GM12865 (cell line): ENCODE measurements at regions not wholly inside any gene's neighbourhood (a gene's known extent, or its start where the extent isn't known, plus 50 kb on each side); places are given as distances from the start of the nearest gene placed in this dataset.
"Not testable (repeated sequence)": the region's sequence is repeated elsewhere in the genome, so short reads cannot be mapped to it uniquely, and the experiment has no call there.

Experiments used
- DNase-seq: peaks from one replicate; pipeline ENCODE4 v3.0.0; 2010; ENCODE audit warnings: low read depth
- H3K4me3 ChIP-seq: 2 replicates; pipeline ENCODE4 v1.5.1; 2011; ENCODE audit warnings: mild to moderate bottlenecking, low read depth, low read length, control low read depth
- CTCF ChIP-seq: IDR thresholded peaks from 2 replicates; pipeline ENCODE4 v1.5.1; 2011; ENCODE audit warnings: low read length, control low read depth, low read depth, inconsistent platforms; ENCODE audit not compliant: insufficient read depth; ENCODE audit errors: missing control alignments

DNA sequence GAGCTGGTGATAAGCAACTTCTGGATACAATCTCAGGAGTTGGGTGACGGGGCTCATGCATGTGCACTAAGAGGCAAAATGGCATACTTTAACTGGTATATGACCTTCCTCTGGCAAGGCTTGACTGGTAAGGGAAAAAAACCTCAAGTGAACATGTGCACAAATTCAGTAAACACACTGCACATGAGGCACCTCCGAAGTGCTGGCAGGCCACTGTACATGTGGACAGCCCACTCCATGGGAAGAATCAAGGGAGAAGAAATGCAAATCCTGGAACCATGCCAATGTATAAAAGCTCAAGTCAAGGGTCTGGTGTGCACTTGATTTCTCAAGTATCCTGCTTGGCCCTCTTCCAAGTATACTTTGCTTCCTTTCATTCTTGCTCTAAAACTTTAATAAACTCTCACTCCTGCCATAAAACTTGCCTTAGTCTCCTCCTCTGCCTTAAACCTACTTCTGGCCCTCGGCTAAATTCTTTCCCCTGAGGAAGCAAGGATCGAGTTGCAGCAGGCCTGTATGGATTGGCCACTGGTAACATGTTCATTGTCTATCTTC is 167.2 kb downstream of the RAMP3 start:
- DNase-seq, result no peak
- H3K4me3 ChIP-seq, result no peak overlapping the region
- TF ChIP-seq CTCF, result no peak

DNA sequence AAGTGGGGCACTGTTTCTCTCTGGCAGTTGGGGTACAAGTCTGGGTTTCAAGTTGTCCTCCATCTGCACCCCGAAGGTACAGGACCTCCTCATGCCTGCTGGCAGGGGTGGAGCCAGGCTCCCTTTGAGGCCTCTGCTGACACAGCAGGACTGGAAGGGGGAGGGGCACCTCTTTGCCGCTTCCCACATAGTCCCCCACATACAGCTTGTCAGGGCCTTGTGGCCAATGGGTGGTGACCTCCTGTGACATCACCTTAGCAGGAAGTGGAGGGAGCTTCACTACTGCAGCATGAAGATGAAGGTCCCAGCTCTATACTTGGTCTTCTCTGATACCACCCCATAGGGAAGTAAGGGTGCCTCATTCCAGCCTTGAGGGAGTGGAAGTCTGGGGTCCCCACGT is 167.8 kb downstream of the RAMP3 start:
- TF ChIP-seq CTCF, result no peak
- no peak for DNase-seq
- H3K4me3 ChIP-seq, result no peak overlapping the region

- no peak overlapping the region for H3K4me3 ChIP-seq
- TF ChIP-seq CTCF, result no peak
- DNase-seq, result no peak
These were observed 170.9 kb downstream of the RAMP3 start for GRCh38 chr7:45328403-45328981.

DNA sequence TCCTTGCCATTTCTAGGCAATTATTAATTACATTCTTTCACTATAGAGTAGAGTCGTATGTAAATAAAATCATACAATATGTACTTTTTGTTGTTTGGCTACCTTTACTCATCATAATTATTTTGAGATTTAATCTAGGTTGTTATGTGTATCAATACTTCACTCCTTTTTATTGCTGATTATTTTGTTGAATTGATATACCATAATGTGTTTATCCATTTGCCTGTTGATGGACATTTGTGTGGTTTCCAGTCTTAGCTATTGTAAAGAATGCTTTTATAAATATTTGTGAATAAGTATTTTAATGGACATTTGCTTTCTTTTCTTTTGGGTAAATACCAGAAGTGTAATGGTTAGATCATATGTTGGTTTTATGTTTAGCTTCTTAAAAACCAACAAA is 174.0 kb downstream of the RAMP3 start:
- no peak for TF ChIP-seq CTCF
- no peak overlapping the region for H3K4me3 ChIP-seq
- no peak for DNase-seq

GRCh38 chr7:45335024-45335423 is 177.4 kb downstream of the RAMP3 start:
- DNase-seq, H3K4me3 ChIP-seq: not testable (repeated sequence)

GRCh38 chr7:45342236-45342635 is 184.6 kb downstream of the RAMP3 start:
- no peak overlapping the region for H3K4me3 ChIP-seq
- TF ChIP-seq CTCF, result no peak
- DNase-seq, result no peak

DNA sequence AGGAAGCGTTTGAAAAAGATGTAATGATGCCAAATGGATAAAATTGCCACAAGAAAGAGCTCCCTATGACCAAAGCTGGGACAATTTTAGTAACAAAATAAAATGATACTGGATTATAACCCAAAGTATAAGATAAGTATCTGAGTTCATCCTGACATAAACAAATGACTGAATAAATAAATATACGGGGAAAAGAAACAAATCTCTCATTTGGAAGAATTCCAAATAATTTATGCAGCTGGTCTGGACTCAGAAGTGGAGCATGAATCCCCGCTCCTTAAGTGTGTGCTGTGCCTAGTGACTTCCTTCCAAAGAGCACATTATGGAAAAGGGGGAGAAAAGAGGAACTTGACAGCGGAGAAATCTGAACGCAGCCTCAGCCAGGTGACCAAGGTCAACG is 186.2 kb downstream of the RAMP3 start:
- no peak overlapping the region for H3K4me3 ChIP-seq
- no peak for TF ChIP-seq CTCF
- DNase-seq, result no peak
